GM21515 (cell line): ENCODE measurements at regions not wholly inside any gene's neighbourhood (a gene's known extent, or its start where the extent isn't known, plus 50 kb on each side); places are given as distances from the start of the nearest gene placed in this dataset.
"Not testable (repeated sequence)": the region's sequence is repeated elsewhere in the genome, so short reads cannot be mapped to it uniquely, and the experiment has no call there.

ENCODE experiments used
- ATAC-seq: cut with Tn5 transposase; IDR thresholded peaks from one replicate; pipeline ENCODE4 v1.9.1; 2021; ENCODE audit not compliant: unreplicated experiment

- no peak for ATAC-seq
Observed at GRCh38 chr2:64908406-64908805, 80.8 kb upstream of the SLC1A4 start.

GRCh38 chr2:64910523-64910922 lies 78.7 kb upstream of the SLC1A4 start:
- ATAC-seq, result no peak

GRCh38 chr2:64910972-64911433 lies 78.2 kb upstream of the SLC1A4 start:
- ATAC-seq, result no peak

GRCh38 chr2:64913357-64913869 lies 75.8 kb upstream of the SLC1A4 start:
- ATAC-seq, result no peak

- no peak for ATAC-seq
Observed at GRCh38 chr2:64914247-64914646, 75.0 kb upstream of the SLC1A4 start.

GRCh38 chr2:64914735-64915509 lies 74.3 kb upstream of the SLC1A4 start:
- ATAC-seq, result peak; percentile 61

GRCh38 chr2:64915510-64915900 lies 73.7 kb upstream of the SLC1A4 start:
- ATAC-seq, result peak; percentile 13

GRCh38 chr2:64918220-64918886 lies 70.8 kb upstream of the SLC1A4 start:
- ATAC-seq, result no peak

GRCh38 chr2:64919261-64919660 lies 69.9 kb upstream of the SLC1A4 start:
- no peak for ATAC-seq

GRCh38 chr2:64922482-64923384 lies 66.5 kb upstream of the SLC1A4 start:
- no peak for ATAC-seq

GRCh38 chr2:64923385-64923710 lies 65.9 kb upstream of the SLC1A4 start:
- ATAC-seq, result no peak

GRCh38 chr2:64924170-64924934 lies 64.8 kb upstream of the SLC1A4 start:
- no peak for ATAC-seq

GRCh38 chr2:64925930-64926722 lies 63.1 kb upstream of the SLC1A4 start:
- not testable (repeated sequence) for ATAC-seq

GRCh38 chr2:64928813-64929212 lies 60.4 kb upstream of the SLC1A4 start:
- no peak for ATAC-seq

- ATAC-seq, result no peak
Observed at GRCh38 chr2:64929333-64929732, 59.9 kb upstream of the SLC1A4 start.

- ATAC-seq, result no peak
Observed at GRCh38 chr2:64930258-64930671, 58.9 kb upstream of the SLC1A4 start.

GRCh38 chr2:64931246-64932115 lies 57.7 kb upstream of the SLC1A4 start:
- no peak for ATAC-seq

- ATAC-seq, result no peak
Observed at GRCh38 chr2:64932116-64932370, 57.2 kb upstream of the SLC1A4 start.
